Motor neuron (in vitro differentiated cells): ENCODE measurements at regions not wholly inside any gene's neighbourhood (a gene's known extent, or its start where the extent isn't known, plus 50 kb on each side); places are given as distances from the start of the nearest gene placed in this dataset.

Experiments
- ATAC-seq, 8 experiments: fragments of 200-7000 bp; cut with Tn5 transposase; replicated peaks in 6 of 8; 2 replicates each; pipeline ENCODE4 v1.8.0; 2021; ENCODE audit warnings: mild to moderate bottlenecking in 8 of 8, moderate library complexity in 8 of 8
- H3K27ac ChIP-seq, 2 donors: fragments of 250-450 bp; sonication (Bioruptor Pico); 2 replicates each; pipeline ENCODE4 v1.9.0; 2021; ENCODE audit warnings: antibody characterized with exemption in 2 of 2, mild to moderate bottlenecking in 2 of 2, moderate library complexity in 1 of 2
- H3K4me1 ChIP-seq, 2 donors: fragments of 250-450 bp; sonication (Bioruptor Pico); replicated peaks in 1 of 2; 2 replicates each; pipeline ENCODE4 v1.6.1; 2021; ENCODE audit warnings: antibody characterized with exemption in 2 of 2, mild to moderate bottlenecking in 2 of 2, moderate library complexity in 1 of 2
- H3K4me3 ChIP-seq, 5 donors: fragments of 250-450 bp; sonication (Bioruptor Pico); 2 replicates each; pipeline ENCODE4 v1.9.0; 2021; ENCODE audit warnings: antibody characterized with exemption in 5 of 5, mild to moderate bottlenecking in 5 of 5, moderate library complexity in 4 of 5
- WGBS, 10 experiments: fragments of 450-650 bp; shearing (Covaris generic); methylation state at CpG; one replicate each; pipeline ENCODE4 v1.0.0; 2022; 5-methylcytosine and 5-hydroxymethylcytosine counted together
- in situ Hi-C, 9 experiments: fragments of 400-800 bp; cut with MboI; loops; one replicate each; pipeline ENCODE4 v1.15.0; 2021; ENCODE audit warnings: low sequenced_read_pairs in 9 of 9, low pct_unique_long_range_greater_than_20kb in 2 of 9; ENCODE audit not compliant: unreplicated experiment in 9 of 9

GRCh38 chr4:125928652-125929051 is 613.9 kb downstream of the FAT4 start:
- Histone ChIP-seq H3K27ac (no peak overlapping the region), H3K4me3 (no peak overlapping the region), H3K4me1 (no peaks in the 10 kb centered on the region)
- in situ Hi-C loops = no loop called here
- WGBS, 10 experiments = 90 to 100% (median 100%) methylated on average over 1 of the region's 1 CpG; no CpG with 5 or more reads in 7 of the 10 experiments
- no peak for ATAC-seq

- Histone ChIP-seq H3K27ac (no peak overlapping the region), H3K4me1 (no peaks in the 10 kb centered on the region), H3K4me3 (no peak overlapping the region)
- in situ Hi-C loops = no loop called here
- ATAC-seq = peak in 1 of 8 experiments; percentile 51
These were observed 623.8 kb downstream of the FAT4 start for GRCh38 chr4:125938541-125938940.

GRCh38 chr4:125940426-125940825 is 625.7 kb downstream of the FAT4 start:
- no peak for ATAC-seq
- WGBS, 10 experiments = 0 to 100% (median 58%) methylated on average over 1 to 2 of the region's 2 CpGs
- no peak overlapping the region for H3K4me3 ChIP-seq
- H3K27ac ChIP-seq = no peak overlapping the region
- in situ Hi-C loops = no loop called here
- no peaks in the 10 kb centered on the region for H3K4me1 ChIP-seq

GRCh38 chr4:125944966-125945365 is 630.2 kb downstream of the FAT4 start:
- ATAC-seq = no peak
- 28 to 100% (median 85%) methylated on average over 1 to 2 of the region's 2 CpGs for WGBS, 10 experiments
- no peak overlapping the region for H3K4me3 ChIP-seq
- H3K27ac ChIP-seq = no peak overlapping the region
- in situ Hi-C loops = no loop called here
- no peaks in the 10 kb centered on the region for H3K4me1 ChIP-seq

- 15 to 98% (median 72%) methylated on average over 4 of the region's 4 CpGs for WGBS, 10 experiments
- in situ Hi-C loops = no loop called here
- Histone ChIP-seq H3K4me3 (no peak overlapping the region), H3K4me1 (no peaks in the 10 kb centered on the region), H3K27ac (no peak overlapping the region)
- no peak for ATAC-seq
These were observed 633.3 kb downstream of the FAT4 start for GRCh38 chr4:125948021-125948420.

DNA sequence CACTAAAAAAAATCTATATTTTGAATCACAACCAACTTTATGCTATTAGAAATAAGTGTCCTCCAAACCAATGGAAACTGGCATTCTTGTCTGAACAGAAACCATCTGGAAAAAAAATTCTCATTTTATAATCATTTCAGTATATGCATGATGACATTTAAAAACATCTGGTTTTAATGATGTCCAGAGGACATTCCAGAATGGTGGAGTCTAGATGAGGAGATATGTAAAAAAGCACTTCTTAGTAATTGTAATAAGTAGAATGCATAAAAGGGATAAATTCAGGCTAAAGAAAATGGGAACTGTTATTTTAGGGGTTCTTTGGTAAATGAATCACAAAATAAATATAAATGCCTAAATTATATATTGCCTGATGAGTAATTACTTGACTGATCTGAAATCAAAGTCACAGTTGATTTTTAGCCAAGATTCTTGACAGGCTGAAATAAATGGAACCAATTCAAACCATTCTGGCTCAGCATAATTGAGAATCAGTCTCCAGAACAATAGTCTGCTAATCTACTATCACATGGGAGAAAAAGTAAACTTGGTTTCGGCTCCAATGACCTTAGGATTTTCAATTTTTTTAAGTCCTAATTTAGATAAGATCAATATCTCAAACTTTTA is 636.6 kb downstream of the FAT4 start:
- Histone ChIP-seq H3K4me1 (no peaks in the 10 kb centered on the region), H3K27ac (no peak overlapping the region), H3K4me3 (no peak overlapping the region)
- 56 to 100% (median 79%) methylated on average over 1 of the region's 1 CpG; no CpG with 5 or more reads in 2 of the 10 experiments for WGBS, 10 experiments
- in situ Hi-C loops = no loop called here
- ATAC-seq = peak in 3 of 8 experiments; percentile 36 to 85 (median 80)

DNA sequence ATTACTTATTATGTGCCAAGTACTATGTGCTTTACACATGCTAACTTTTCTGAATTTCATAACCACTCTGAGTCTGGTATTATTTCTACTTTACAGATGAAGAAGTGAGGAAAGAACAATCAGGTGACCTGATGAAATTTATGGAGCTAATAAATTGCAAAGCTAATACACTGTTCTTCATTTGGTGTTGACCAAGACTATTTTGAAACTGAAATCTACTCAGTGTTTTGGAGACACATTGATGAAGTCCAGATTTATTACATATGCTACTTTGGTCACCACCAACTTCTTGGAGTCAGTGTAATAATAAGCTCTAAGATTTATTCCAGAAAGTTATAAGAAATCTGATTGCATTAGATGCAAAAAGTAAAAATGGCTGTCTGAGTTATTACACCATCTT is 637.9 kb downstream of the FAT4 start:
- ATAC-seq = no peak
- in situ Hi-C loops = no loop called here
- Histone ChIP-seq H3K27ac (no peak overlapping the region), H3K4me3 (no peak overlapping the region), H3K4me1 (no peaks in the 10 kb centered on the region)

DNA sequence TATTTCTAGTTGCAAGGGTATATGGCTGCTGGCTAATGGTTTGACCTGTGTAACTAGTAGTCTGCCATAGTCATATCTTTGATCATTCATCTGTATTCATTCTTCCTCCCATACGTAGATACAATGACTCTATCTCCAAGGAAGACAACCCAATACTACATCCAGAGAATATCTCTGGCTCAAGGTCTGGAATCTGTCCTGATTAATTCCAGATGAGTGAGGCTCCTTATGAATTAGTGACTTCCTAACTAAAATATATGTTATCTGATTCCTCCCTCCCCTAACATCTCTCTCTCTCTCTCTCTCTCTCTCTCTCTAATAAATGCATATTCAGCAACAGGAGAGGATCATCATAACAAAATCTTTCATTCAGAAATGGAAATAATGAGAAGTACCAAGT is 641.5 kb downstream of the FAT4 start:
- Histone ChIP-seq H3K27ac (no peak overlapping the region), H3K4me3 (no peak overlapping the region), H3K4me1 (no peaks in the 10 kb centered on the region)
- no peak for ATAC-seq
- in situ Hi-C loops = no loop called here
- 40 to 100% (median 100%) methylated on average over 1 of the region's 1 CpG; no CpG with 5 or more reads in 5 of the 10 experiments for WGBS, 10 experiments

DNA sequence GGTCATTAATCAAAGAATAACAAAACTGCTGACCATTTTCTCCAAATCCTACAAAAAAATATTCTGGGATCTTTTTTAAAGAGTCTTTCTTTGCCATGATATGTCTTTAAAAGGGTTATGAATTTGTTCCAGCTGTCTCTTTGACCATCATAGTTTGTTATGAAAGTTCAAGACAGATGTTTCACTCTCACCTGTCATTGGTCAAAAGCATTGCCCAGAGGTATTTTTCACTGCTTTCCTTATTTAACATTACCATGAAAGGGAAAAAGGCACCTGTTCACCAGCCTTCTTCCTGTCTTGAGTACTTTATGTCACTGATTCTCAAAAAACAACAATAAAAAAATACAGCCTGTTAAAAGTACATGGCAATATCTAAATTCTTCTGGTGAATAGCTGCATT is 643.8 kb downstream of the FAT4 start:
- Histone ChIP-seq H3K4me1 (no peaks in the 10 kb centered on the region), H3K4me3 (no peak overlapping the region), H3K27ac (no peak overlapping the region)
- ATAC-seq = no peak
- in situ Hi-C loops = no loop called here

DNA sequence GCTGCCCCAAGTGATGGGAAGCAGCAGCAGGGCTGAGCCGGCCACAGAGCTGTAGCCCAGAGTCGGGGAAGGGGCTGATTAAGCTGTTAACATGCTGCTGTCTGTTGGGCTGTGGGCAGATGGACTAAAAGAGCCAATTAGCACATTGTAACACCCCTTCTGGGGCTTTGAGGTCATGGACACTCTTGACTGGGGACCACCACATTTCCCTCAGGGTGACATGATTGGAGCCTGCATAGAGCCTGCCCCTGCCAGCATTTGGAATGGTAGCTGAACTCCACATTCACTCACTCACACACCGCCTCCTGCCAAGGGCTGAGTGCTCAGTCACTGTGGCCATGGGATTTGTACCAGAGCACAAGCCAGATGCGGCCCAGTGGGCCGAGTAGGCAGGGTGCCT is 646.9 kb downstream of the FAT4 start:
- Histone ChIP-seq H3K4me1 (no peaks in the 10 kb centered on the region), H3K27ac (no peak overlapping the region), H3K4me3 (no peak overlapping the region)
- no peak for ATAC-seq
- WGBS, 10 experiments = 40 to 100% (median 84%) methylated on average over 1 to 3 of the region's 5 CpGs; no CpG with 5 or more reads in 4 of the 10 experiments
- in situ Hi-C loops = no loop called here

DNA sequence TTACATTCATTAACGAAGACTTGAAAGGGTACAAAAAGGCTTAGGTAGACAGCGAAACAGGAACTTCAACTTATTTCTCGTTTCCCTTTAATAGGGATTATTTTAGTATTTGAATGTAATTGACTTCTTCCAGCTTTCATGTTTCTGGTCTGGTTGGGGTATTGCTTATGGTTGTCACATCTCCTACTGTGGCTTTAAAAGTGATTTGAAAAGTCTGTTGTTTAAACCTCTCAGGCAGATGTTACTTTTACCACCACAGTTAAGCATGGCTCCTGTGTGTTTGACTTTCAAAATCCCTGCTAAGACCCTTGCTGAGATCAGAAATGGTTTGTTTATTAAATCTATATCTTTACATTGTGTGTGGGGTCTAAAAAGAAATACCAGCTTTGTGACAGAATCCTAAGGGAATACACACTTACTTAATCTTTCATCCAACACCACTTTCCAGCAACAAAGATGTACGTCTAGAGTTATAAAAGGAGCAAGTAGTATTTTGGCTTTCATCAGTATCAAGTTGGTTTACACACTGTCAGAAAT is 661.2 kb downstream of the FAT4 start:
- no peak overlapping the region for H3K27ac ChIP-seq
- H3K4me1 ChIP-seq = peaks cover 0 to 2% of the 10 kb centered on the region in 2 donors
- WGBS, 10 experiments = 86 to 100% (median 95%) methylated on average over 3 to 4 of the region's 4 CpGs; no CpG with 5 or more reads in 2 of the 10 experiments
- in situ Hi-C loops = no loop called here
- H3K4me3 ChIP-seq = no peak overlapping the region
- ATAC-seq = no peak

DNA sequence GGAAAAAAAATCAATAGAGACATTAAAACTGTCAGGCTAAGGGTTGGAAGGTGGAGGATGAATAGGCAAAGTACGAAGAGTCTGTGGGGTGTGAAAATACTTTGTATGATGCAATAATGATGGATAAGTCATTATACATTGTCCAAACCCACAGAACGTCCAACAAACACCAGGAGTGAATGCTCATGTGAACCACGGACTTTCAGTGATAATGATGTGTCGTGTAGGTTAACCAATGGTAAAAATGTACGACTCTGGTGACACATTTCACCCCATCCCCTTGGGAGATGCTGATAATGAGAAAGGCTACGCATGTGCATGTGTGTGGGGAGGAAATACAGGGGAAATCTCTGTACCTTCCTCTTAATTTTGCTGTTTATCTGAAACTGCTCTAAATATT is 665.2 kb downstream of the FAT4 start:
- Histone ChIP-seq H3K4me3 (no peak overlapping the region), H3K27ac (no peak overlapping the region), H3K4me1 (peaks cover 0 to 2% of the 10 kb centered on the region in 2 donors)
- in situ Hi-C loops = no loop called here
- ATAC-seq = peak in 4 of 8 experiments; percentile 38 to 69 (median 60)
- 30 to 100% (median 71%) methylated on average over 1 to 6 of the region's 6 CpGs; no CpG with 5 or more reads in 1 of the 10 experiments for WGBS, 10 experiments

- ATAC-seq = no peak
- H3K27ac ChIP-seq = no peak overlapping the region
- peaks cover 3 to 9% of the 10 kb centered on the region in 2 donors for H3K4me1 ChIP-seq
- no peak overlapping the region for H3K4me3 ChIP-seq
- WGBS, 10 experiments = 20% methylated on average over 1 of the region's 1 CpG; no CpG with 5 or more reads in 9 of the 10 experiments
- in situ Hi-C loops = no loop called here
These were observed 668.4 kb downstream of the FAT4 start for GRCh38 chr4:125983168-125983567.

DNA sequence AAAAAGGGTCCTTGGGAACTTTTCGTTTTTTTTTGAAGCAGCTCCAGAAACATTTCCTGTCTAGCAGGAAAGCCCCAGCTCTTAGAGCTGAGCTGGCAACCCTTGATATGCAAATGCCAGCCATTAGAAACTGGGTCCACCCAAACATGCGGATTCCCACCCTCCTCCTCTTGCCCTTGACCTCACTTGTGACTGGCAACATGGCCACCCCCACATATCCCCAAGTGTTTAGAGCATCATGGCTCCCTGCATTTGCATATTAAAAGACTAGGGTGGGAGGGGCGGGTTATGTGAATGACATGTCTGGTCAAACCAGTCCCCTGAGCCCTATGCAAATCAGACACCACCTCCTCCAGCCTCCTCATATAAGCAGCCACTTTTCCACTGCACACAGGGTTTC is 671.1 kb downstream of the FAT4 start:
- H3K4me3 ChIP-seq = no peak overlapping the region
- H3K27ac ChIP-seq = peak overlapping the region in 1 of 2 donors; percentile 45
- in situ Hi-C loops = no loop called here
- peak; percentile 58 to 99 (median 89) for ATAC-seq
- H3K4me1 ChIP-seq = peaks cover 3 to 7% of the 10 kb centered on the region in 2 donors
- WGBS, 10 experiments = 0 to 80% (median 34%) methylated on average over 1 to 3 of the region's 3 CpGs; no CpG with 5 or more reads in 3 of the 10 experiments
